Hepatocyte (in vitro differentiated cells): ENCODE measurements at regions not wholly inside any gene's neighbourhood (a gene's known extent, or its start where the extent isn't known, plus 50 kb on each side); places are given as distances from the start of the nearest gene placed in this dataset.

Experiments used
- EZH2 ChIP-seq: fragments of 200-600 bp; sonication (generic); IDR thresholded peaks from 2 replicates; pipeline ENCODE4 v1.6.1; 2016; ENCODE audit warnings: antibody characterized with exemption, mild to moderate bottlenecking, borderline replicate concordance
- TF ChIP-seq, protein P1 (sequence below): fragments of 200-600 bp; sonication (generic); IDR thresholded peaks from 2 replicates; pipeline ENCODE4 v1.5.1; 2016; ENCODE audit warnings: antibody characterized with exemption, mild to moderate bottlenecking; ENCODE audit not compliant: poor library complexity

DNA sequence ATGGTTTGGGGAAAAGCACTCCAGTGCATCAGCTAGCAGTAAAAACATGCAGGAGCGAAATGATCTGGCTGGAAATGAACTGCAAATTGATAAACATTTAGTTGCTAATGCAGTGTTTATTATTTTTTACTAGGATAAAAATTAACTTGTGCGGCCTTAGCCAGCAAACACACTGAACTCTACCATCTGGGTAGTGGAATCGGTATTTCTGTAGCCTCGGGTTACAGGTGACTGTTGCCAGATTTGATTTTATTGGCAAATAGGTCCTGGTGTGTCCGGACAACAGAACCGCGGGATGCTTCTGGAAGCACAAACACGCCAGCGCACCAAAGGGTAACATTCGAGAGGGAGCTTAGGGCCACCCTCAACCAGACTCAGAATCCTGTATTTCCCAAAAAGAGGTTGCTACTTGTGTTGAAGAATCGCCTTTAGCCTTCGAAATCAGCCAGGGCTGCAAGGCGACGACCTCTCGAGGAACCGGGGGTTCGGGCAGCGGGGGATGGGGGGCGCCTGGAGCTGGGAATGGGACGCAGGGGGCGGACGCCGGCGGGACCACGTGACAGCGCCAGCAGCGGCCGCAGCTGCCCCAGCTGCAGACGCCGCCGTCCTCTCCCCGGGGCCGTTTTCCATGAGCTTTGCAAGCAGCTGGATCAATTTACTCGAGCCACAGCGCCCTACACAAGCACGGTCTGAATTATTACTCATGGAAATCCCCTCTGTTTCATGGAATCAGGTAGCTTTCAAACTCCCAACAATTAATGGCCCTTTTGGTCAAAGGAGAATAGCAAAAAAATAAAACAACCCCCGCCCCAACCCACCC lies 158.8 kb downstream of the TOMM20 start:
- TF ChIP-seq EZH2, result no peak
- TF ChIP-seq, protein P1, sequence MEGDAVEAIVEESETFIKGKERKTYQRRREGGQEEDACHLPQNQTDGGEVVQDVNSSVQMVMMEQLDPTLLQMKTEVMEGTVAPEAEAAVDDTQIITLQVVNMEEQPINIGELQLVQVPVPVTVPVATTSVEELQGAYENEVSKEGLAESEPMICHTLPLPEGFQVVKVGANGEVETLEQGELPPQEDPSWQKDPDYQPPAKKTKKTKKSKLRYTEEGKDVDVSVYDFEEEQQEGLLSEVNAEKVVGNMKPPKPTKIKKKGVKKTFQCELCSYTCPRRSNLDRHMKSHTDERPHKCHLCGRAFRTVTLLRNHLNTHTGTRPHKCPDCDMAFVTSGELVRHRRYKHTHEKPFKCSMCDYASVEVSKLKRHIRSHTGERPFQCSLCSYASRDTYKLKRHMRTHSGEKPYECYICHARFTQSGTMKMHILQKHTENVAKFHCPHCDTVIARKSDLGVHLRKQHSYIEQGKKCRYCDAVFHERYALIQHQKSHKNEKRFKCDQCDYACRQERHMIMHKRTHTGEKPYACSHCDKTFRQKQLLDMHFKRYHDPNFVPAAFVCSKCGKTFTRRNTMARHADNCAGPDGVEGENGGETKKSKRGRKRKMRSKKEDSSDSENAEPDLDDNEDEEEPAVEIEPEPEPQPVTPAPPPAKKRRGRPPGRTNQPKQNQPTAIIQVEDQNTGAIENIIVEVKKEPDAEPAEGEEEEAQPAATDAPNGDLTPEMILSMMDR, result peak; percentile 5
